Astrocyte of the spinal cord (primary cell): ENCODE measurements at regions not wholly inside any gene's neighbourhood (a gene's known extent, or its start where the extent isn't known, plus 50 kb on each side); places are given as distances from the start of the nearest gene placed in this dataset.
A peak's percentile ranks its signal among the peaks of the same experiment; 100 is the strongest.

Source experiments
- DNase-seq: peaks from one replicate; pipeline ENCODE4 v3.0.0; 2011; ENCODE audit warnings: low read depth, low spot score
- H3K4me3 ChIP-seq: 2 replicates; pipeline ENCODE4 v1.5.1; 2011; ENCODE audit warnings: low read depth, mild to moderate bottlenecking, low read length, moderate library complexity
- CTCF ChIP-seq: IDR thresholded peaks from 2 replicates; pipeline ENCODE4 v1.5.1; 2012; ENCODE audit warnings: low read depth, mild to moderate bottlenecking, low read length, inconsistent platforms
- in situ Hi-C: cut with HindIII; loops from 2 replicates; pipeline ENCODE4 v1.10.0; 2017; ENCODE audit warnings: low sequenced_read_pairs

GRCh38 chr2:234422273-234422732, 74.6 kb downstream of the ARL4C start:
- no peak overlapping the region for H3K4me3 ChIP-seq
- in situ Hi-C loops, result no loop called here
- peak; percentile 86 for DNase-seq
- no peak for TF ChIP-seq CTCF

GRCh38 chr2:234420408-234420807, 76.5 kb downstream of the ARL4C start:
- H3K4me3 ChIP-seq, result no peak overlapping the region
- in situ Hi-C loops, result no loop called here
- peak; percentile 16 for DNase-seq
- TF ChIP-seq CTCF, result no peak

- TF ChIP-seq CTCF, result no peak
- in situ Hi-C loops, result no loop called here
- no peak for DNase-seq
- H3K4me3 ChIP-seq, result no peak overlapping the region
These were observed 77.2 kb downstream of the ARL4C start for GRCh38 chr2:234419726-234420125.

GRCh38 chr2:234415706-234416105, 81.2 kb downstream of the ARL4C start:
- no peak for DNase-seq
- no peak for TF ChIP-seq CTCF
- H3K4me3 ChIP-seq, result no peak overlapping the region
- in situ Hi-C loops, result no loop called here

GRCh38 chr2:234414596-234414995, 82.3 kb downstream of the ARL4C start:
- no peak for DNase-seq
- TF ChIP-seq CTCF, result no peak
- in situ Hi-C loops, result no loop called here

GRCh38 chr2:234412726-234413125, 84.2 kb downstream of the ARL4C start:
- H3K4me3 ChIP-seq, result no peak overlapping the region
- TF ChIP-seq CTCF, result no peak
- in situ Hi-C loops, result no loop called here
- no peak for DNase-seq

More at GRCh38 chr2:234414596-234414995, 82.3 kb downstream of the ARL4C start:
- H3K4me3 ChIP-seq, result no peak overlapping the region

GRCh38 chr2:234411793-234412192, 85.1 kb downstream of the ARL4C start:
- no peak for TF ChIP-seq CTCF
- no peak overlapping the region for H3K4me3 ChIP-seq
- DNase-seq, result no peak
- in situ Hi-C loops, result no loop called here
